Tibial nerve (tissue), 4 donors: ENCODE measurements at regions not wholly inside any gene's neighbourhood (a gene's known extent, or its start where the extent isn't known, plus 50 kb on each side); places are given as distances from the start of the nearest gene placed in this dataset.
A peak's percentile ranks its signal among the peaks of the same experiment; 100 is the strongest.
"Not testable (repeated sequence)": the region's sequence is repeated elsewhere in the genome, so short reads cannot be mapped to it uniquely, and the experiment has no call there.

ENCODE experiments used
- DNase-seq, 2 donors: peaks; one replicate each; pipeline ENCODE4 v3.0.0-alpha.2; 2019; ENCODE audit warnings: low spot score in 2 of 2
- H3K27ac ChIP-seq, 4 donors: fragments of 200-600 bp; sonication (generic) in 3 of 4; one replicate each; pipeline ENCODE4 v1.5.1; 2017 to 2019; ENCODE audit warnings: mild to moderate bottlenecking in 1 of 4
- H3K27me3 ChIP-seq, 2 donors: fragments of 200-600 bp; sonication (generic) in 1 of 2; one replicate each; pipeline versions ENCODE4 v1.5.1 to v1.6.0; 2017 to 2019
- H3K36me3 ChIP-seq, 3 donors: fragments of 200-600 bp; sonication (generic); one replicate each; pipeline ENCODE4 v1.5.1; 2018 to 2019
- H3K4me1 ChIP-seq, 4 donors: fragments of 200-600 bp; sonication (generic) in 3 of 4; one replicate each; pipeline ENCODE4 v1.5.1; 2017 to 2019
- H3K4me3 ChIP-seq, 4 donors: fragments of 200-600 bp; sonication (generic) in 3 of 4; one replicate each; pipeline ENCODE4 v1.5.1; 2017 to 2019; ENCODE audit warnings: mild to moderate bottlenecking in 1 of 4, moderate library complexity in 1 of 4
- H3K9me3 ChIP-seq, 4 donors: fragments of 200-600 bp; sonication (generic) in 3 of 4; one replicate each; pipeline ENCODE4 v1.5.1; 2017 to 2019
- CTCF ChIP-seq, 5 experiments: fragments of 200-600 bp in 3 of 5; fragments of 450-650 bp in 2 of 5; sonication (generic) in 3 of 5; IDR thresholded peaks; one replicate each; pipeline ENCODE4 v1.5.1; 2016 to 2019; ENCODE audit warnings: antibody characterized with exemption in 5 of 5, mild to moderate bottlenecking in 3 of 5, moderate library complexity in 2 of 5
- EP300 ChIP-seq, 2 donors: sonication (generic); formaldehyde crosslinking; IDR thresholded peaks; one replicate each; pipeline ENCODE4 v1.6.1; 2017; ENCODE audit warnings: antibody characterized with exemption in 2 of 2, mild to moderate bottlenecking in 1 of 2
- POLR2A ChIP-seq, 2 donors: fragments of 450-650 bp; IDR thresholded peaks; one replicate each; pipeline ENCODE4 v1.6.1; 2017; ENCODE audit warnings: antibody characterized with exemption in 2 of 2, mild to moderate bottlenecking in 2 of 2, moderate library complexity in 2 of 2
- WGBS, 2 donors: methylation state at CpG; one replicate each; pipeline ENCODE4 v1.1.5; 2018; 5-methylcytosine and 5-hydroxymethylcytosine counted together

- Histone ChIP-seq H3K27me3 (no peaks in the 10 kb centered on the region), H3K4me3 (no peak overlapping the region), H3K27ac (peak overlapping the region in 1 of 4 donors; percentile 59), H3K9me3 (no peaks in the 10 kb centered on the region), H3K36me3 (no peaks in the 10 kb centered on the region), H3K4me1 (peaks cover 0 to 52% (median 9%) of the 10 kb centered on the region in 4 donors)
- DNase-seq, result no peak
- TF ChIP-seq EP300 (IDR thresholded peaks at IDR 0.05), result no peak
- no peak for TF ChIP-seq POLR2A (IDR thresholded peaks at IDR 0.05)
- TF ChIP-seq CTCF (IDR thresholded peaks at IDR 0.05), result no peak
Measured at GRCh38 chr15:62413786-62414185, 248.7 kb upstream of the C2CD4B start.

- Histone ChIP-seq H3K4me1 (peaks cover 0 to 47% (median 9%) of the 10 kb centered on the region in 4 donors), H3K4me3 (no peak overlapping the region), H3K27ac (peak overlapping the region in 3 of 4 donors; percentile 1 to 52 (median 52)), H3K27me3 (no peaks in the 10 kb centered on the region), H3K9me3 (no peaks in the 10 kb centered on the region), H3K36me3 (no peaks in the 10 kb centered on the region)
- no peak for DNase-seq
- WGBS, 2 donors, result 55 to 68% methylated on average over 7 of the region's 7 CpGs
- no peak for TF ChIP-seq POLR2A (IDR thresholded peaks at IDR 0.05)
- no peak for TF ChIP-seq CTCF (IDR thresholded peaks at IDR 0.05)
- TF ChIP-seq EP300 (IDR thresholded peaks at IDR 0.05), result no peak
Measured at GRCh38 chr15:62415498-62415897, 250.4 kb upstream of the C2CD4B start.

- no peak for TF ChIP-seq POLR2A (IDR thresholded peaks at IDR 0.05)
- H3K4me3 ChIP-seq, result no peak overlapping the region
- no peaks in the 10 kb centered on the region for H3K27me3 ChIP-seq
- peaks cover 0 to 47% (median 9%) of the 10 kb centered on the region in 4 donors for H3K4me1 ChIP-seq
- no peak for DNase-seq
- H3K36me3 ChIP-seq, result no peaks in the 10 kb centered on the region
- 85 to 94% methylated on average over 3 of the region's 3 CpGs for WGBS, 2 donors
- peak overlapping the region in 1 of 4 donors; percentile 52 for H3K27ac ChIP-seq
- no peaks in the 10 kb centered on the region for H3K9me3 ChIP-seq
Measured at GRCh38 chr15:62416526-62416925, 251.4 kb upstream of the C2CD4B start.

GRCh38 chr15:62417439-62417838, 252.4 kb upstream of the C2CD4B start:
- H3K4me3 ChIP-seq, result no peak overlapping the region
- no peaks in the 10 kb centered on the region for H3K27me3 ChIP-seq
- H3K36me3 ChIP-seq, result no peaks in the 10 kb centered on the region
- H3K9me3 ChIP-seq, result no peaks in the 10 kb centered on the region
- no peak for DNase-seq
- WGBS, 2 donors, result 78 to 79% methylated on average over 3 of the region's 3 CpGs
- peaks cover 0 to 38% (median 7%) of the 10 kb centered on the region in 4 donors for H3K4me1 ChIP-seq
- TF ChIP-seq EP300 (IDR thresholded peaks at IDR 0.05) (no peak), POLR2A (IDR thresholded peaks at IDR 0.05) (no peak), CTCF (IDR thresholded peaks at IDR 0.05) (no peak)
- peak overlapping the region in 1 of 4 donors; percentile 39 for H3K27ac ChIP-seq

- not testable (repeated sequence) for H3K36me3 ChIP-seq, H3K9me3 ChIP-seq, H3K27me3 ChIP-seq, DNase-seq, H3K4me3 ChIP-seq, H3K27ac ChIP-seq
- H3K4me1 ChIP-seq, result peaks cover 0 to 27% (median under 1%) of the 10 kb centered on the region in 4 donors
- 94 to 96% methylated on average over 3 of the region's 3 CpGs for WGBS, 2 donors
Measured at GRCh38 chr15:62418496-62418895, 253.4 kb upstream of the C2CD4B start.

GRCh38 chr15:62419192-62419591, 254.1 kb upstream of the C2CD4B start:
- H3K36me3 ChIP-seq, result peaks cover 0 to 3% (median 0%) of the 10 kb centered on the region in 3 donors
- H3K4me1 ChIP-seq, result peaks cover 0 to 24% (median 0%) of the 10 kb centered on the region in 4 donors
- 70 to 77% methylated on average over 2 of the region's 2 CpGs for WGBS, 2 donors
- no peaks in the 10 kb centered on the region for H3K27me3 ChIP-seq
- no peak overlapping the region for H3K4me3 ChIP-seq
- H3K9me3 ChIP-seq, result no peaks in the 10 kb centered on the region
- TF ChIP-seq CTCF (IDR thresholded peaks at IDR 0.05) (no peak), EP300 (IDR thresholded peaks at IDR 0.05) (no peak), POLR2A (IDR thresholded peaks at IDR 0.05) (no peak)
- no peak for DNase-seq
- no peak overlapping the region for H3K27ac ChIP-seq

GRCh38 chr15:62420371-62420770, 255.3 kb upstream of the C2CD4B start:
- not testable (repeated sequence) for DNase-seq, H3K27me3 ChIP-seq, H3K36me3 ChIP-seq, H3K9me3 ChIP-seq, H3K4me3 ChIP-seq, H3K27ac ChIP-seq
- peaks cover 0 to 23% (median 0%) of the 10 kb centered on the region in 4 donors for H3K4me1 ChIP-seq
- 96 to 97% methylated on average over 6 of the region's 6 CpGs for WGBS, 2 donors
